ENCODE measurements at regions not wholly inside any gene's neighbourhood (a gene's known extent, or its start where the extent isn't known, plus 50 kb on each side); places are given as distances from the start of the nearest gene placed in this dataset.

DNA sequence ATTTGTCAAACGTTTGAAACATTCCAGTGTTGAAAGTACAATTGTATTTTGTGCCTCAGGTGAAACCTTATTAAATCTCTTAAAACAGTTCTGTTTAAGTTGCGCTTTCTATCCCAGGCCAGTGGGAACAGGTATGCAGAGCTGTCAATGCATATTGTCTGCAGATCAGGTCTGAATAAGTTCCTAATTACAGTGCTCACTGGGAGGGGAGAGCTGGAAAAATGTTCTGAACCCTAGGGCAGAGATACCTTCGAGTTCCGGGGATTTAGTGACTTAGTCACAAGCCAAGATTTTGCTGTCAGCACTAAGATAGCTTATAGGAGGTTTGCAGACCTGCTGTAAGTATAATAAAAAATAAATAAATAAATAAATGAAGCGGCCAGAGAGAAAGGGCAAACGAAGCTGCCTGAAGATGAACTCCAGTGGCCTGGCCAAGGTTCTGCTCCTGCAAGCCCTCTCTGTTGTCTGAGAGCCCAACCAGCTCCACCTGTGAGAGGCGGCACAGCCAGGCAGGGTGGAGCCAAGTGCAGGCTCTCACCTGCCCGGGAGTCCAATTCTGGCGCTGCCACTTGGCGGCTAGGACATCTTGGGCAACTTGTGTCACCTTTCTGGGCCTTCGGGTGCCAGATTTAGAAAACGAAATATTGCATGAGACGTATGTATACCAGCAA is 97.9 kb upstream of the SLC7A1 start:
- TF ChIP-seq TAF1 (IDR thresholded peaks at IDR 0.05; ENCODE audit: low read depth): no peak
- peak; percentile 60 for TF ChIP-seq NFIC (IDR thresholded peaks at IDR 0.05)

DNA sequence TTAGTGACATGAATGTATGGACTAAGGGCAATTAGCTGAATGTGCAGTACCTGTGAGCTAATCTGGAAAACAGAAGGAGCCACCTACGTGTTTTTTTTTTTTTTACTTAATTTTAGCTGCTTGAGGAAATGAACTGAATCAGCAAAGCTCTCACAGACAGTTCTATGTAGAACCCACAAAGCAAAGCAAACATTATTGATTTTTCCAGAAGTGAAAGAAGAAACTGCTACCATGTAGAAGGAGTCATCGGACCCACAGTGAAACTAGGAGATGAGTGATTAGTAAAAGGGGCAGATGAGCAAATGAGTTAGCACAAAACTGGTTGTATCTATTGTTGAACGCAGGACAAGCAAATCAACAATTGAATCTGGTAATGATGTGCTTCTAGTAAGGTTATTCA is 94.1 kb upstream of the SLC7A1 start:
- TF ChIP-seq, protein P1, sequence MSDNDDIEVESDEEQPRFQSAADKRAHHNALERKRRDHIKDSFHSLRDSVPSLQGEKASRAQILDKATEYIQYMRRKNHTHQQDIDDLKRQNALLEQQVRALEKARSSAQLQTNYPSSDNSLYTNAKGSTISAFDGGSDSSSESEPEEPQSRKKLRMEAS (IDR thresholded peaks at IDR 0.05): no peak
- TF ChIP-seq EGR1 (IDR thresholded peaks at IDR 0.05) (no peak), CREB1 (IDR thresholded peaks at IDR 0.05; ENCODE audit: low read depth) (no peak), ZBTB7A (IDR thresholded peaks at IDR 0.05; ENCODE audit: low read depth) (no peak), NFIC (IDR thresholded peaks at IDR 0.05) (no peak), RAD21 (IDR thresholded peaks at IDR 0.05; ENCODE audit: low read depth) (no peak), CEBPB (IDR thresholded peaks at IDR 0.05) (no peak), YY1 (IDR thresholded peaks at IDR 0.05; ENCODE audit: low read depth) (no peak), TEAD4 (IDR thresholded peaks at IDR 0.05) (no peak)
- TF ChIP-seq, protein P2, sequence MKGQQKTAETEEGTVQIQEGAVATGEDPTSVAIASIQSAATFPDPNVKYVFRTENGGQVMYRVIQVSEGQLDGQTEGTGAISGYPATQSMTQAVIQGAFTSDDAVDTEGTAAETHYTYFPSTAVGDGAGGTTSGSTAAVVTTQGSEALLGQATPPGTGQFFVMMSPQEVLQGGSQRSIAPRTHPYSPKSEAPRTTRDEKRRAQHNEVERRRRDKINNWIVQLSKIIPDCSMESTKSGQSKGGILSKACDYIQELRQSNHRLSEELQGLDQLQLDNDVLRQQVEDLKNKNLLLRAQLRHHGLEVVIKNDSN (IDR thresholded peaks at IDR 0.05): no peak
- TF ChIP-seq, protein P3, sequence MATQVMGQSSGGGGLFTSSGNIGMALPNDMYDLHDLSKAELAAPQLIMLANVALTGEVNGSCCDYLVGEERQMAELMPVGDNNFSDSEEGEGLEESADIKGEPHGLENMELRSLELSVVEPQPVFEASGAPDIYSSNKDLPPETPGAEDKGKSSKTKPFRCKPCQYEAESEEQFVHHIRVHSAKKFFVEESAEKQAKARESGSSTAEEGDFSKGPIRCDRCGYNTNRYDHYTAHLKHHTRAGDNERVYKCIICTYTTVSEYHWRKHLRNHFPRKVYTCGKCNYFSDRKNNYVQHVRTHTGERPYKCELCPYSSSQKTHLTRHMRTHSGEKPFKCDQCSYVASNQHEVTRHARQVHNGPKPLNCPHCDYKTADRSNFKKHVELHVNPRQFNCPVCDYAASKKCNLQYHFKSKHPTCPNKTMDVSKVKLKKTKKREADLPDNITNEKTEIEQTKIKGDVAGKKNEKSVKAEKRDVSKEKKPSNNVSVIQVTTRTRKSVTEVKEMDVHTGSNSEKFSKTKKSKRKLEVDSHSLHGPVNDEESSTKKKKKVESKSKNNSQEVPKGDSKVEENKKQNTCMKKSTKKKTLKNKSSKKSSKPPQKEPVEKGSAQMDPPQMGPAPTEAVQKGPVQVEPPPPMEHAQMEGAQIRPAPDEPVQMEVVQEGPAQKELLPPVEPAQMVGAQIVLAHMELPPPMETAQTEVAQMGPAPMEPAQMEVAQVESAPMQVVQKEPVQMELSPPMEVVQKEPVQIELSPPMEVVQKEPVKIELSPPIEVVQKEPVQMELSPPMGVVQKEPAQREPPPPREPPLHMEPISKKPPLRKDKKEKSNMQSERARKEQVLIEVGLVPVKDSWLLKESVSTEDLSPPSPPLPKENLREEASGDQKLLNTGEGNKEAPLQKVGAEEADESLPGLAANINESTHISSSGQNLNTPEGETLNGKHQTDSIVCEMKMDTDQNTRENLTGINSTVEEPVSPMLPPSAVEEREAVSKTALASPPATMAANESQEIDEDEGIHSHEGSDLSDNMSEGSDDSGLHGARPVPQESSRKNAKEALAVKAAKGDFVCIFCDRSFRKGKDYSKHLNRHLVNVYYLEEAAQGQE (IDR thresholded peaks at IDR 0.05; ENCODE audit: low read depth): no peak

DNA sequence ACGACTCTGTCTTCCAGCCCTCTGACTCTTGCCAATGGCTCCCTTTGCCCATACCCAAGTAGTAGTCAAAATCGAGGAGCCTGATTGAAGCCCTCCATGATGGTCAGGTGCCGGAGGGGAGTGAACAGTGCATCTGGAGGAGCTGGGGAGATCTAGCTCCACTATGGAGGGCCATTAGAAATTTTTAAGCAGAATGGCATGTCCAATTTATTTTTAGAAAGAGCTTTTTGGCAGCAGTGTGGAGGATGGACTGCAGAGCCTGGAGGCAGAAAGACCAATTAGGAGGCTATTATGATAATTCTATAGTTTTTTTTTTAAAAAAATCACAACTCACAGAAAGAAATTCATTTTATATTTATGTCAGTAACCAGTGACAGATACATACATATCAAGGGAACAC is 92.7 kb upstream of the SLC7A1 start:
- TF ChIP-seq ZBTB7A (IDR thresholded peaks at IDR 0.05; ENCODE audit: low read depth): no peak
- TF ChIP-seq, protein P1 (IDR thresholded peaks at IDR 0.05): no peak
- TF ChIP-seq YY1 (IDR thresholded peaks at IDR 0.05; ENCODE audit: low read depth): no peak
- TF ChIP-seq TEAD4 (IDR thresholded peaks at IDR 0.05): no peak

DNA sequence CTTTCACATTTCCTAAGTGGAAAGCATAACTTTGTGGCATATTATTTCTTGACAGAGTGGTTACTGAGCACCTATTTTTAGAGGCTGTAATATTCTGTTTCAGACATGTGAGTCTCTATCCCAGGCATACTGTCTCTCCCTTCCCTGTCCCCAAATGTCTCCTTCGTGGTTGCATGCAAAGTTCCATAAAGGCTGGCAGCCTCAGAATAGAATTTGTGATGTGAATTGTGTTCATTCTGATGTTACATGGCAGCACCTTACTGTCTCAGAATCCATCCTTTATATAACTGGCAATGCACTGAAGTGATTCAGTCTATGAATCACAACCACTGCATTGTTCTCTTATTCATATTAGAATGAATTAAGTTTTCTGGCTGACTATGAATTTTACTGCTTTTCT is 89.0 kb upstream of the SLC7A1 start:
- TF ChIP-seq FOXM1 (IDR thresholded peaks at IDR 0.05; ENCODE audit: borderline replicate concordance, low read depth) (no peak), RAD21 (IDR thresholded peaks at IDR 0.05; ENCODE audit: low read depth) (no peak), EP300 (IDR thresholded peaks at IDR 0.05; ENCODE audit: borderline replicate concordance) (no peak)
- TF ChIP-seq, protein P1 (IDR thresholded peaks at IDR 0.05): no peak

DNA sequence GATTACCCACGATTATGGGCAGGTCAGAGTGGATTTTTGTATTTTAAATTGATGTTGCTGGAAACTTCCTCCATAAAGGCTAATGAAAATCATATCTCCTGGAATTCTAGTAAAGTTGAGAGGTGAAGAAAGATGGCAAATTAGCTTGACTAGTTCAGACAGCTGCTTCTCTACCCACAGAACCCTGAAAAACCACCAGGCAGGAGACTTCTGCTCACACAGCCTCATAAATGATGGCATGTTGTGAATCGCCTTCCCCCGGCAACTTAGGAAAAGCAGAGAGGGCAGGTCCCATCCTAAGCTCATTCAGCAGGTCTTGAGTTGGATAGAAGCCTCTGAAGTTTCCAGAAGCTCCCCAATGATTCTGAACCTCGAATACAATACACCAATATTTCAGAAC is 87.6 kb upstream of the SLC7A1 start:
- TF ChIP-seq NFIC (IDR thresholded peaks at IDR 0.05) (no peak), CEBPB (IDR thresholded peaks at IDR 0.05) (no peak)
- TF ChIP-seq, protein P2 (IDR thresholded peaks at IDR 0.05): no peak

DNA sequence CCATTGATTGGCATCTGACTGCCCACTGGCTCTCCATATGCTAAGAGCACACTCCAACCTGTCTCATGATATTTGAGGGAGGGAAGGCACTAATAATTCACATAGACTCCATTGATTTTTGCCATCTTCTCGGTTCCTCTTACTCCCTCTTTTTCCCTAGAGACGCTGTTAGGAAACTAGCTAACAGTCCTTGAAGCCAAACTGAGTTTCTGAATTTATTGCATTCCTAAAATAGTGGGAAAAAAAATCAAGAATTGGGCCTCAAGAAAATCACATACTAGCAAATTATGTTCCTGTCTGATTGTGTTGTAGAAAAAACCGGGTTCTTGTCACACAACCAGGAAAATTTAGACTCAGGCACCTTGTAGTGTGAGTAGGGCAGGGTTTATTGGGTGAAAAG is 86.4 kb upstream of the SLC7A1 start:
- TF ChIP-seq CREB1 (IDR thresholded peaks at IDR 0.05; ENCODE audit: low read depth): no peak

DNA sequence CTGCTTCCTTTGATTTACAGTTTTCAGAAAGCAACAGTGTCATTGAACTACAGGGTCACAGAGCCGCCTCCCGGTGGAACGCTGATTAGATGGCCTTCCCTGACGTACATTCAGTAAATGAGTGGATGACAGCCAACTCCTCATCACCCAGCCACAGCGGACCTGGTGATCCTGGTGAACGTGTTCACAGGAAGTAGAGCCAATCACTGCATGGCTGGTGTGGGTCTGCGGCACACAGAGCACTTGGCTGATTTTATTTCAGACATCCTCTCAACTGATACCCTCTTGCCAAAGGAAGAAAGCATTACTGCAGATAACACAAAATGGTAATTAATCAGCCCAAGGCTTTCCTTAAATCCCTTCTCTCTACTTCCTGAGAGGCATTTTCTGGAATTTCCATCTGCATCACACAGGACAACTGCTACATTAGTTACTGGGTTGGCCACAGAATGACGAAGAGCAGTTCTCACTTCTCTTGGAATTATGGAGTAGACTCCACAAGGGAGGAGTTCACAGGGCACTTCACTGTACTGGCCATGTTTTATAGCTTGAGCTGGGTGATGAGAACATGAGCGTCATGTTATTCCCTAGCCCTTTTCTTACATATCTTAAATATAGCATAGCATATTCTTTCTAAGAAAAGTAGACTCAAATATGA is 84.0 kb upstream of the SLC7A1 start:
- TF ChIP-seq, protein P3 (IDR thresholded peaks at IDR 0.05; ENCODE audit: low read depth): no peak
- TF ChIP-seq EP300 (IDR thresholded peaks at IDR 0.05; ENCODE audit: borderline replicate concordance): no peak
- no peak for TF ChIP-seq TAF1 (IDR thresholded peaks at IDR 0.05; ENCODE audit: low read depth)
- no peak for TF ChIP-seq YY1 (IDR thresholded peaks at IDR 0.05; ENCODE audit: low read depth)
- no peak for TF ChIP-seq TEAD4 (IDR thresholded peaks at IDR 0.05)
- no peak for TF ChIP-seq ZBTB7A (IDR thresholded peaks at IDR 0.05; ENCODE audit: low read depth)
- no peak for TF ChIP-seq EGR1 (IDR thresholded peaks at IDR 0.05)
- no peak for TF ChIP-seq NFIC (IDR thresholded peaks at IDR 0.05)
- TF ChIP-seq TCF12 (IDR thresholded peaks at IDR 0.05; ENCODE audit: low read depth): no peak
- TF ChIP-seq CEBPB (IDR thresholded peaks at IDR 0.05): no peak
- TF ChIP-seq, protein P2 (IDR thresholded peaks at IDR 0.05): no peak
- TF ChIP-seq, protein P1 (IDR thresholded peaks at IDR 0.05): no peak
- no peak for TF ChIP-seq RAD21 (IDR thresholded peaks at IDR 0.05; ENCODE audit: low read depth)
- no peak for TF ChIP-seq CREB1 (IDR thresholded peaks at IDR 0.05; ENCODE audit: low read depth)
- TF ChIP-seq FOXM1 (IDR thresholded peaks at IDR 0.05; ENCODE audit: borderline replicate concordance, low read depth): no peak

Measured in Ishikawa (cell line).